ENCODE measurements at regions not wholly inside any gene's neighbourhood (a gene's known extent, or its start where the extent isn't known, plus 50 kb on each side); places are given as distances from the start of the nearest gene placed in this dataset.

DNA sequence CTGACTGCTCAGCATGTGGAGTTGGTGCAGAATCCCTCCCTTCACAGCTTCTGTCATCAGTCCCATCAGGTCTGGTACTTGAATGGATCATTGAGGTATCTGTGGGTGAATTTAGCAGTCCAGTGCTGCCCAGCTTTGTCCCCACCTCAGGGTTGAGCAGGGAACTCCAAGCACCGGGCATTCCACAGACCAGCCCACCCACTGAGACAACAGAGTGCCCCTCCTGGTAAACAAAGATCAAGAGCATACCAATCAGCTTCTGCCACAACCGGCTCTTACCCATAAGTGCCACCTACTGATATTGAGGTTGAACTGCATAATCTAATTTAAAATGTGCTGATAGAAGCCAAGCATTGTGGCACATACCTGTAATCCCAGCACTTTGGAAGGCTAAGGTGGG lies 57.1 kb upstream of the FXR1 start:
- DNase-seq (ENCODE audit: low spot score), result no peak
- CTCF ChIA-PET, result interaction anchor here (0.6 to 0.8 kb wide), 3 partner anchors 48 to 103 kb away, joined by 4 to 5 read pairs (median 5); no protein-coding TSS in a partner anchor
- TF ChIP-seq, protein P1, sequence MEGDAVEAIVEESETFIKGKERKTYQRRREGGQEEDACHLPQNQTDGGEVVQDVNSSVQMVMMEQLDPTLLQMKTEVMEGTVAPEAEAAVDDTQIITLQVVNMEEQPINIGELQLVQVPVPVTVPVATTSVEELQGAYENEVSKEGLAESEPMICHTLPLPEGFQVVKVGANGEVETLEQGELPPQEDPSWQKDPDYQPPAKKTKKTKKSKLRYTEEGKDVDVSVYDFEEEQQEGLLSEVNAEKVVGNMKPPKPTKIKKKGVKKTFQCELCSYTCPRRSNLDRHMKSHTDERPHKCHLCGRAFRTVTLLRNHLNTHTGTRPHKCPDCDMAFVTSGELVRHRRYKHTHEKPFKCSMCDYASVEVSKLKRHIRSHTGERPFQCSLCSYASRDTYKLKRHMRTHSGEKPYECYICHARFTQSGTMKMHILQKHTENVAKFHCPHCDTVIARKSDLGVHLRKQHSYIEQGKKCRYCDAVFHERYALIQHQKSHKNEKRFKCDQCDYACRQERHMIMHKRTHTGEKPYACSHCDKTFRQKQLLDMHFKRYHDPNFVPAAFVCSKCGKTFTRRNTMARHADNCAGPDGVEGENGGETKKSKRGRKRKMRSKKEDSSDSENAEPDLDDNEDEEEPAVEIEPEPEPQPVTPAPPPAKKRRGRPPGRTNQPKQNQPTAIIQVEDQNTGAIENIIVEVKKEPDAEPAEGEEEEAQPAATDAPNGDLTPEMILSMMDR (conservative IDR thresholded peaks at IDR 0.05; ENCODE audit: low read depth), result no peak
- POLR2A ChIA-PET (ENCODE audit: low non-redundant PET), result no interaction called here
- H3K27ac ChIP-seq, result no peak overlapping the region

DNA sequence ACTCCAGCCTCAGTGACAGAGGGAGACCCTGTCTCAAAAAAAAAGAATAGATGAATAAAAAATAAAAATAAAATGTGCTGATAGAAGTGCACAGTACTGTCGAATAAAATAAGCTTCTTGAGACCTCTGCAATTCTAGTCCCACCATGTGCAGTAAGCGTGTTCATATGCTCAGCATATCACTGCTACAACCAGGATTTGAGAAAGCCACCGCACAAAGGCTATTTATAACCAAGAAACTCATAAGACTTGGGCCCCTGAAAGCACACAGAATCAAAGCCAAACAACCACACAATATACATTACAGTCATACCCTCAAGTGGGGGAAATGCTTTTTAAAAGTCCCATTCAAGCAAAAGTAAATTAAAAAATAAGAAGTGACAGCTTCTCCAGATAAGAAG lies 56.5 kb upstream of the FXR1 start:
- ChIA-PET POLR2A (ENCODE audit: low non-redundant PET) (no interaction called here), CTCF (interaction anchor here (0.6 kb wide), 1 partner anchor 192 kb away, joined by 4 read pairs; no protein-coding TSS in a partner anchor)
- TF ChIP-seq, protein P1 (conservative IDR thresholded peaks at IDR 0.05; ENCODE audit: low read depth), result no peak
- DNase-seq (ENCODE audit: low spot score), result no peak
- no peak overlapping the region for H3K27ac ChIP-seq

DNA sequence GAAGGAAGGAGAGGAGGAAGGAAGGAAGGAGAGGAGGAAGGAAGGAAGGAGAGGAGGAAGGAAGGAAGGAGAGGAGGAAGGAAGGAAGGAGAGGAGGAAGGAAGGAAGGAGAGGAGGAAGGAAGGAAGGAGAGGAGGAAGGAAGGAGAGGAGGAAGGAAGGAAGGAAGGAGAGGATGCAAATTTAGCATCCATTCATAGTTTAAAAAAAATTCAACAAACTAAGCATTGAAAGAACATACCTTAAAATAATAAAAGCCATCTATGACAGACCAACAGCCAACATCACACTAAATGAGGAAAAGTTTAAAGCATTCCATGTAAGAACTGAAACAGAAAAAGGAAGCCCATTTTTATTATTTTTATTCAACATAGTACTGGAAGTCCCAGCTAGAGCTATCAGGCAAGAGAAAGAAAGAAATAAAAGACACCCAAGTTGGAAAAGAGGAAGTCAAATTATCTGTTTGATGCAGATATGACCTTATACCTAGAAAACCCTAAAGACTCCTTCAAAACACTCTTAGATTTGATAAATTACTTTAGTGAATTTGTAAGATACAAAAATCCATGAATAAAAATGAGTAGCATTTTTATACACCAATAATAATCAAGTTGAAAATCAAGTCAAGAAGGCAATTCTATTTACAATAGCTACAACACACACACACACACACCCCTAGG lies 52.2 kb upstream of the FXR1 start:
- TF ChIP-seq, protein P1 (conservative IDR thresholded peaks at IDR 0.05; ENCODE audit: low read depth), result no peak
- POLR2A ChIA-PET (ENCODE audit: low non-redundant PET), result no interaction called here
- no peak for DNase-seq (ENCODE audit: low spot score)
- H3K27ac ChIP-seq, result no peak overlapping the region
- CTCF ChIA-PET, result no interaction called here
